ENCODE measurements at regions not wholly inside any gene's neighbourhood (a gene's known extent, or its start where the extent isn't known, plus 50 kb on each side); places are given as distances from the start of the nearest gene placed in this dataset.

- ChIA-PET RAD21 (ENCODE audit: unreplicated experiment) (no interaction called here), POLR2A (no interaction called here), SMC1A (ENCODE audit: uncharacterized antibody, unreplicated experiment) (interaction anchor here (1.2 kb wide), 1 partner anchor 12 kb away, joined by 3 read pairs; no protein-coding TSS in a partner anchor), CTCF (no interaction called here)
- Histone ChIP-seq H3K4me3 (no peak overlapping the region), H3K27me3 (replicated peaks in 1 of 2; ENCODE audit: control insufficient read depth in 2 of 2, insufficient read depth in 2 of 2, low read length in 1 of 2) (no peaks in the 10 kb centered on the region), H3K27ac (ENCODE audit: control insufficient read depth, insufficient read depth) (no peak overlapping the region), H3K4me1 (ENCODE audit: control insufficient read depth, insufficient read depth, low read length) (0 out of 2 replicates have a peak, but pooled peaks cover 4% of the 10 kb centered on the region), H3K9ac (ENCODE audit: control insufficient read depth, insufficient read depth, low read length) (no peak overlapping the region), H2AFZ (ENCODE audit: control insufficient read depth, low read depth, low read length) (no peak overlapping the region), H3K4me2 (ENCODE audit: control insufficient read depth, insufficient read depth) (no peak overlapping the region), H3K36me3 (ENCODE audit: control insufficient read depth in 2 of 2, insufficient read depth in 2 of 2, low read length in 1 of 2) (no peaks in the 10 kb centered on the region), H3K9me3 (replicated peaks; ENCODE audit: control insufficient read depth, insufficient read depth, low read length) (no peaks in the 10 kb centered on the region; the same call in 2 of the 3 replicates), H3K79me2 (ENCODE audit: control insufficient read depth, insufficient read depth, low read length) (no peaks in the 10 kb centered on the region), H4K20me1 (ENCODE audit: control insufficient read depth, insufficient read depth) (no peaks in the 10 kb centered on the region)
- no TSS peak for BruUV-seq (replicated peaks)
- in situ Hi-C loops (cut with MboI): no loop called here
- FAIRE-seq: no peak
- no peak for DNase-seq (ENCODE audit: low read depth, low spot score)
- WGBS (ENCODE audit: insufficient coverage, insufficient replicate concordance, low lambda C conversion rate, missing lambda C conversion rate): 46% methylated on average over 1 of the region's 1 CpG
- peak; percentile 54 for TF ChIP-seq RAD21 (IDR thresholded peaks at IDR 0.05; ENCODE audit: insufficient read depth, low read depth, low read length)
- TF ChIP-seq E4F1 (IDR thresholded peaks at IDR 0.05; ENCODE audit: borderline replicate concordance, partially characterized antibody): no peak
- intact Hi-C loops (cut with micrococcal nuclease; ENCODE audit: unreplicated experiment): loop anchor here (10.0 kb wide), 1 partner anchor 127 kb away; no protein-coding TSS in a partner anchor
- peak; percentile 62 for ATAC-seq
These were observed 53.0 kb upstream of the SEMA3A start for GRCh38 chr7:84247591-84247990.

GRCh38 chr7:84245835-84246234 lies 51.2 kb upstream of the SEMA3A start:
- no peak overlapping the region for H3K4me3 ChIP-seq
- no peaks in the 10 kb centered on the region for H3K36me3 ChIP-seq (ENCODE audit: control insufficient read depth in 2 of 2, insufficient read depth in 2 of 2, low read length in 1 of 2)
- ChIA-PET RAD21 (ENCODE audit: unreplicated experiment) (no interaction called here), SMC1A (ENCODE audit: uncharacterized antibody, unreplicated experiment) (interaction anchor here (1.3 kb wide), 1 partner anchor 132 kb away, joined by 3 read pairs; no protein-coding TSS in a partner anchor), POLR2A (no interaction called here), CTCF (no interaction called here)
- H3K9ac ChIP-seq (ENCODE audit: control insufficient read depth, insufficient read depth, low read length): no peak overlapping the region
- no peak for DNase-seq (ENCODE audit: low read depth, low spot score)
- no TSS peak for BruUV-seq (replicated peaks)
- H3K4me1 ChIP-seq (ENCODE audit: control insufficient read depth, insufficient read depth, low read length): 0 out of 2 replicates have a peak, but pooled peaks cover 4% of the 10 kb centered on the region
- H3K79me2 ChIP-seq (ENCODE audit: control insufficient read depth, insufficient read depth, low read length): no peaks in the 10 kb centered on the region
- no peak overlapping the region for H3K27ac ChIP-seq (ENCODE audit: control insufficient read depth, insufficient read depth)
- FAIRE-seq: no peak
- H2AFZ ChIP-seq (ENCODE audit: control insufficient read depth, low read depth, low read length): no peak overlapping the region
- H3K27me3 ChIP-seq (replicated peaks in 1 of 2; ENCODE audit: control insufficient read depth in 2 of 2, insufficient read depth in 2 of 2, low read length in 1 of 2): no peaks in the 10 kb centered on the region
- H4K20me1 ChIP-seq (ENCODE audit: control insufficient read depth, insufficient read depth): no peaks in the 10 kb centered on the region
- no peak for ATAC-seq
- in situ Hi-C loops (cut with MboI) (no loop called here), intact Hi-C loops (cut with micrococcal nuclease; ENCODE audit: unreplicated experiment) (loop anchor here (10.0 kb wide), 1 partner anchor 129 kb away; no protein-coding TSS in a partner anchor)
- 0% methylated on average over 5 of the region's 5 CpGs for WGBS (ENCODE audit: insufficient coverage, insufficient replicate concordance, low lambda C conversion rate, missing lambda C conversion rate)
- H3K9me3 ChIP-seq (replicated peaks; ENCODE audit: control insufficient read depth, insufficient read depth, low read length): no peaks in the 10 kb centered on the region; the same call in 2 of the 3 replicates
- no peak overlapping the region for H3K4me2 ChIP-seq (ENCODE audit: control insufficient read depth, insufficient read depth)
- TF ChIP-seq USF1 (IDR thresholded peaks at IDR 0.05; ENCODE audit: borderline replicate concordance, extremely low read length, insufficient read depth, low read depth, low read length): no peak
- no peak for TF ChIP-seq CREM (IDR thresholded peaks at IDR 0.05; ENCODE audit: low read depth)
- no peak for TF ChIP-seq HDAC2 (IDR thresholded peaks at IDR 0.05)
- TF ChIP-seq TCF7 (IDR thresholded peaks at IDR 0.05; ENCODE audit: borderline replicate concordance): no peak
- TF ChIP-seq PBX3 (IDR thresholded peaks at IDR 0.05; ENCODE audit: insufficient replicate concordance, low read depth, low read length): no peak
- no peak for TF ChIP-seq POLR2A (IDR thresholded peaks at IDR 0.05; ENCODE audit: low read depth, low read length)

All from GM12878 (cell line).